HepG2 (cell line): ENCODE measurements at regions not wholly inside any gene's neighbourhood (a gene's known extent, or its start where the extent isn't known, plus 50 kb on each side); places are given as distances from the start of the nearest gene placed in this dataset.

Experiments
- ATM ChIP-seq: fragments of 450-650 bp; IDR thresholded peaks from 2 replicates; pipeline ENCODE4 v1.7.1; 2017; ENCODE audit warnings: mild to moderate bottlenecking, borderline replicate concordance
- BRD4 ChIP-seq: sonication (generic); formaldehyde crosslinking; IDR thresholded peaks from 2 replicates; pipeline ENCODE4 v1.4.0; 2020; ENCODE audit warnings: missing genetic modification reagents
- ELF1 ChIP-seq: sonication (generic); formaldehyde crosslinking; IDR thresholded peaks from 2 replicates; pipeline ENCODE4 v1.4.0; 2020; ENCODE audit warnings: missing genetic modification reagents
- GABPB1 ChIP-seq: IDR thresholded peaks from 2 replicates; pipeline ENCODE4 v1.6.1; 2016; ENCODE audit warnings: mild to moderate bottlenecking, missing genetic modification reagents, moderate library complexity, missing compliant biosample characterization
- HCFC1 ChIP-seq: fragments of 150-350 bp; IDR thresholded peaks from 2 replicates; pipeline ENCODE4 v1.6.1; 2014; ENCODE audit warnings: low read depth, low read length
- HDAC1 ChIP-seq: sonication (generic); formaldehyde crosslinking; IDR thresholded peaks from 2 replicates; pipeline ENCODE4 v1.5.1; 2020; ENCODE audit warnings: mild to moderate bottlenecking, missing genetic modification reagents
- HNRNPK ChIP-seq: fragments of 200-400 bp; formaldehyde crosslinking; IDR thresholded peaks from 2 replicates; pipeline ENCODE4 v1.6.1; 2018; ENCODE audit warnings: low read length, low read depth, moderate library complexity, mild to moderate bottlenecking; ENCODE audit not compliant: poor library complexity, severe bottlenecking
- HOXA5 ChIP-seq: sonication (generic); formaldehyde crosslinking; IDR thresholded peaks from 2 replicates; pipeline ENCODE4 v1.4.0; 2020; ENCODE audit warnings: missing genetic modification reagents
- MIER3 ChIP-seq: IDR thresholded peaks from 2 replicates; pipeline ENCODE4 v1.6.1; 2016; ENCODE audit warnings: missing compliant biosample characterization, borderline replicate concordance
- MXD4 ChIP-seq: IDR thresholded peaks from 2 replicates; pipeline ENCODE4 v1.6.1; 2016; ENCODE audit warnings: mild to moderate bottlenecking, missing biosample characterization, missing genetic modification reagents
- NBN ChIP-seq: fragments of 450-650 bp; conservative IDR thresholded peaks from 2 replicates; pipeline ENCODE4 v1.6.1; 2017
- NFYC ChIP-seq: IDR thresholded peaks from 2 replicates; pipeline ENCODE4 v1.6.1; 2016; ENCODE audit warnings: missing genetic modification reagents, missing compliant biosample characterization
- PHF21A ChIP-seq: sonication (generic); formaldehyde crosslinking; IDR thresholded peaks from 2 replicates; pipeline ENCODE4 v1.5.0; 2020; ENCODE audit warnings: mild to moderate bottlenecking, missing genetic modification reagents
- RFX3 ChIP-seq: IDR thresholded peaks from 2 replicates; pipeline ENCODE4 v1.6.1; 2016; ENCODE audit warnings: missing biosample characterization, missing genetic modification reagents
- SMAD3 ChIP-seq: sonication (generic); formaldehyde crosslinking; IDR thresholded peaks from 2 replicates; pipeline ENCODE4 v1.4.0; 2020; ENCODE audit warnings: missing genetic modification reagents
- TBP ChIP-seq: sonication (generic); formaldehyde crosslinking; IDR thresholded peaks from 2 replicates; pipeline ENCODE4 v1.5.0; 2020; ENCODE audit warnings: missing genetic modification reagents
- XRCC5 ChIP-seq: fragments of 200-400 bp; formaldehyde crosslinking; optimal IDR thresholded peaks from 2 replicates; pipeline ENCODE3; 2017; ENCODE audit warnings: mild to moderate bottlenecking, low read length
- ZKSCAN5 ChIP-seq: sonication (generic); formaldehyde crosslinking; IDR thresholded peaks from 2 replicates; pipeline ENCODE4 v1.5.1; 2020; ENCODE audit warnings: mild to moderate bottlenecking, missing genetic modification reagents
- ZNF670 ChIP-seq: sonication (generic); formaldehyde crosslinking; IDR thresholded peaks from 2 replicates; pipeline ENCODE4 v1.8.0; 2022; ENCODE audit warnings: mild to moderate bottlenecking, missing genetic modification reagents, borderline replicate concordance
- ZNF703 ChIP-seq: sonication (generic); formaldehyde crosslinking; IDR thresholded peaks from 2 replicates; pipeline ENCODE4 v1.5.1; 2020; ENCODE audit warnings: missing genetic modification reagents, mild to moderate bottlenecking, moderate library complexity, borderline replicate concordance
- ZNF841 ChIP-seq: sonication (generic); formaldehyde crosslinking; IDR thresholded peaks from 2 replicates; pipeline ENCODE4 v1.8.1; 2023; ENCODE audit warnings: missing genetic modification reagents, borderline replicate concordance
- ZNF878 ChIP-seq: sonication (generic); formaldehyde crosslinking; IDR thresholded peaks from 2 replicates; pipeline ENCODE4 v1.8.1; 2023; ENCODE audit warnings: mild to moderate bottlenecking, missing genetic modification reagents, moderate library complexity
- ZNF891 ChIP-seq: sonication (generic); formaldehyde crosslinking; IDR thresholded peaks from 2 replicates; pipeline ENCODE4 v1.5.0; 2020; ENCODE audit warnings: mild to moderate bottlenecking, missing genetic modification reagents
- ZSCAN12 ChIP-seq: sonication (generic); formaldehyde crosslinking; IDR thresholded peaks from 2 replicates; pipeline ENCODE4 v1.9.0; 2021; ENCODE audit warnings: mild to moderate bottlenecking, missing genetic modification reagents
- TF ChIP-seq, protein P1 (sequence below): sonication (generic); formaldehyde crosslinking; IDR thresholded peaks from 2 replicates; pipeline ENCODE4 v1.5.0; 2020; ENCODE audit warnings: mild to moderate bottlenecking, missing genetic modification reagents, moderate library complexity
- TF ChIP-seq, protein P2 (sequence below): sonication (generic); formaldehyde crosslinking; IDR thresholded peaks from 2 replicates; pipeline ENCODE4 v1.4.0; 2020; ENCODE audit warnings: missing genetic modification reagents, borderline replicate concordance
- TF ChIP-seq, protein P3 (sequence below): sonication (generic); formaldehyde crosslinking; IDR thresholded peaks from 2 replicates; pipeline ENCODE4 v1.5.0; 2020; ENCODE audit warnings: missing genetic modification reagents
- TF ChIP-seq, protein P4 (sequence below): sonication (generic); formaldehyde crosslinking; IDR thresholded peaks from 2 replicates; pipeline ENCODE4 v1.8.1; 2023; ENCODE audit warnings: missing genetic modification reagents, inconsistent platforms, borderline replicate concordance

DNA sequence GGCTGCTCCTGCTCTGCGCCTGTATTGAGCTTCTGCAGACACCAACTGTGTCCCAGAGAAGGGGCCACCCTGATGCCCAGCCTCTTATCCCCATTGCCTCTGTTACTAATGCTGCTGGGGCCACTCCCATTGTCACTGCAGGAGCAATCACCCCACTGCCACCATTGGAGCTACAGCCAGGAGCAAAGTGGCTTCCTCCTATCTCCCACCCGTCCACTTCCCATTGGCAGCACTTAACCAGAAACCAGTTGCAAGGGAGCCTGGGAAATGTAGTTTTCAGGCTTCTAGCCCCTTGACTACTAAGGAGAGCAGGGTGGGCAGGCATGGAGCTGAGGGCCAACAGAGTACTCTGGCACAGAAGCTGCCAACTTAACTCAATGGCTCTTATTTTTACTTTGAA, 55.9 kb upstream of the KLF13 start (continued):
- TF ChIP-seq ZNF841 (CRISPR knock-in tag) (no peak), ZNF878 (no peak), ZNF670 (CRISPR knock-in tag) (no peak), TBP (CRISPR knock-in tag) (no peak), GABPB1 (CRISPR knock-in tag) (peak; percentile 57; the same call in 1 of the 2 replicates), RFX3 (CRISPR knock-in tag) (no peak), ATM (no peak), NBN (no peak), HNRNPK (no peak), ZNF891 (CRISPR knock-in tag) (peak; percentile 75; the same call in 1 of the 2 replicates), NFYC (CRISPR knock-in tag) (peak; percentile 41; the same call in 1 of the 2 replicates), HDAC1 (no peak), BRD4 (CRISPR knock-in tag) (no peak), XRCC5 (no peak), ELF1 (CRISPR knock-in tag) (0 out of 2 replicates have a peak, but pooled peaks have one; percentile 34), MXD4 (CRISPR knock-in tag) (no peak), ZKSCAN5 (CRISPR knock-in tag) (no peak), HCFC1 (peak; percentile 7; the same call in 1 of the 2 replicates), SMAD3 (CRISPR knock-in tag) (no peak), ZNF703 (CRISPR knock-in tag) (no peak), HOXA5 (CRISPR knock-in tag) (no peak), MIER3 (no peak), ZSCAN12 (CRISPR knock-in tag) (no peak), PHF21A (CRISPR knock-in tag) (no peak)
- TF ChIP-seq, protein P1, sequence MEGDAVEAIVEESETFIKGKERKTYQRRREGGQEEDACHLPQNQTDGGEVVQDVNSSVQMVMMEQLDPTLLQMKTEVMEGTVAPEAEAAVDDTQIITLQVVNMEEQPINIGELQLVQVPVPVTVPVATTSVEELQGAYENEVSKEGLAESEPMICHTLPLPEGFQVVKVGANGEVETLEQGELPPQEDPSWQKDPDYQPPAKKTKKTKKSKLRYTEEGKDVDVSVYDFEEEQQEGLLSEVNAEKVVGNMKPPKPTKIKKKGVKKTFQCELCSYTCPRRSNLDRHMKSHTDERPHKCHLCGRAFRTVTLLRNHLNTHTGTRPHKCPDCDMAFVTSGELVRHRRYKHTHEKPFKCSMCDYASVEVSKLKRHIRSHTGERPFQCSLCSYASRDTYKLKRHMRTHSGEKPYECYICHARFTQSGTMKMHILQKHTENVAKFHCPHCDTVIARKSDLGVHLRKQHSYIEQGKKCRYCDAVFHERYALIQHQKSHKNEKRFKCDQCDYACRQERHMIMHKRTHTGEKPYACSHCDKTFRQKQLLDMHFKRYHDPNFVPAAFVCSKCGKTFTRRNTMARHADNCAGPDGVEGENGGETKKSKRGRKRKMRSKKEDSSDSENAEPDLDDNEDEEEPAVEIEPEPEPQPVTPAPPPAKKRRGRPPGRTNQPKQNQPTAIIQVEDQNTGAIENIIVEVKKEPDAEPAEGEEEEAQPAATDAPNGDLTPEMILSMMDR (CRISPR knock-in tag) = no peak
- TF ChIP-seq, protein P2, sequence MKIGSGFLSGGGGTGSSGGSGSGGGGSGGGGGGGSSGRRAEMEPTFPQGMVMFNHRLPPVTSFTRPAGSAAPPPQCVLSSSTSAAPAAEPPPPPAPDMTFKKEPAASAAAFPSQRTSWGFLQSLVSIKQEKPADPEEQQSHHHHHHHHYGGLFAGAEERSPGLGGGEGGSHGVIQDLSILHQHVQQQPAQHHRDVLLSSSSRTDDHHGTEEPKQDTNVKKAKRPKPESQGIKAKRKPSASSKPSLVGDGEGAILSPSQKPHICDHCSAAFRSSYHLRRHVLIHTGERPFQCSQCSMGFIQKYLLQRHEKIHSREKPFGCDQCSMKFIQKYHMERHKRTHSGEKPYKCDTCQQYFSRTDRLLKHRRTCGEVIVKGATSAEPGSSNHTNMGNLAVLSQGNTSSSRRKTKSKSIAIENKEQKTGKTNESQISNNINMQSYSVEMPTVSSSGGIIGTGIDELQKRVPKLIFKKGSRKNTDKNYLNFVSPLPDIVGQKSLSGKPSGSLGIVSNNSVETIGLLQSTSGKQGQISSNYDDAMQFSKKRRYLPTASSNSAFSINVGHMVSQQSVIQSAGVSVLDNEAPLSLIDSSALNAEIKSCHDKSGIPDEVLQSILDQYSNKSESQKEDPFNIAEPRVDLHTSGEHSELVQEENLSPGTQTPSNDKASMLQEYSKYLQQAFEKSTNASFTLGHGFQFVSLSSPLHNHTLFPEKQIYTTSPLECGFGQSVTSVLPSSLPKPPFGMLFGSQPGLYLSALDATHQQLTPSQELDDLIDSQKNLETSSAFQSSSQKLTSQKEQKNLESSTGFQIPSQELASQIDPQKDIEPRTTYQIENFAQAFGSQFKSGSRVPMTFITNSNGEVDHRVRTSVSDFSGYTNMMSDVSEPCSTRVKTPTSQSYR (CRISPR knock-in tag) = no peak
- TF ChIP-seq, protein P3, sequence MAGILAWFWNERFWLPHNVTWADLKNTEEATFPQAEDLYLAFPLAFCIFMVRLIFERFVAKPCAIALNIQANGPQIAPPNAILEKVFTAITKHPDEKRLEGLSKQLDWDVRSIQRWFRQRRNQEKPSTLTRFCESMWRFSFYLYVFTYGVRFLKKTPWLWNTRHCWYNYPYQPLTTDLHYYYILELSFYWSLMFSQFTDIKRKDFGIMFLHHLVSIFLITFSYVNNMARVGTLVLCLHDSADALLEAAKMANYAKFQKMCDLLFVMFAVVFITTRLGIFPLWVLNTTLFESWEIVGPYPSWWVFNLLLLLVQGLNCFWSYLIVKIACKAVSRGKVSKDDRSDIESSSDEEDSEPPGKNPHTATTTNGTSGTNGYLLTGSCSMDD (CRISPR knock-in tag) = no peak
- TF ChIP-seq, protein P4, sequence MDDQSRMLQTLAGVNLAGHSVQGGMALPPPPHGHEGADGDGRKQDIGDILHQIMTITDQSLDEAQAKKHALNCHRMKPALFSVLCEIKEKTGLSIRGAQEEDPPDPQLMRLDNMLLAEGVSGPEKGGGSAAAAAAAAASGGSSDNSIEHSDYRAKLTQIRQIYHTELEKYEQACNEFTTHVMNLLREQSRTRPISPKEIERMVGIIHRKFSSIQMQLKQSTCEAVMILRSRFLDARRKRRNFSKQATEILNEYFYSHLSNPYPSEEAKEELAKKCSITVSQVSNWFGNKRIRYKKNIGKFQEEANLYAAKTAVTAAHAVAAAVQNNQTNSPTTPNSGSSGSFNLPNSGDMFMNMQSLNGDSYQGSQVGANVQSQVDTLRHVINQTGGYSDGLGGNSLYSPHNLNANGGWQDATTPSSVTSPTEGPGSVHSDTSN (CRISPR knock-in tag) = no peak
